Activated CD4-positive, CD25-positive, alpha-beta regulatory T cell (primary cell): ENCODE measurements at regions not wholly inside any gene's neighbourhood (a gene's known extent, or its start where the extent isn't known, plus 50 kb on each side); places are given as distances from the start of the nearest gene placed in this dataset.
"Not testable (repeated sequence)": the region's sequence is repeated elsewhere in the genome, so short reads cannot be mapped to it uniquely, and the experiment has no call there.

Source experiments
- DNase-seq, 4 experiments: peaks; one replicate each; lab custom pipeline; 2025; lab: John Stamatoyannopoulos, UW

DNA sequence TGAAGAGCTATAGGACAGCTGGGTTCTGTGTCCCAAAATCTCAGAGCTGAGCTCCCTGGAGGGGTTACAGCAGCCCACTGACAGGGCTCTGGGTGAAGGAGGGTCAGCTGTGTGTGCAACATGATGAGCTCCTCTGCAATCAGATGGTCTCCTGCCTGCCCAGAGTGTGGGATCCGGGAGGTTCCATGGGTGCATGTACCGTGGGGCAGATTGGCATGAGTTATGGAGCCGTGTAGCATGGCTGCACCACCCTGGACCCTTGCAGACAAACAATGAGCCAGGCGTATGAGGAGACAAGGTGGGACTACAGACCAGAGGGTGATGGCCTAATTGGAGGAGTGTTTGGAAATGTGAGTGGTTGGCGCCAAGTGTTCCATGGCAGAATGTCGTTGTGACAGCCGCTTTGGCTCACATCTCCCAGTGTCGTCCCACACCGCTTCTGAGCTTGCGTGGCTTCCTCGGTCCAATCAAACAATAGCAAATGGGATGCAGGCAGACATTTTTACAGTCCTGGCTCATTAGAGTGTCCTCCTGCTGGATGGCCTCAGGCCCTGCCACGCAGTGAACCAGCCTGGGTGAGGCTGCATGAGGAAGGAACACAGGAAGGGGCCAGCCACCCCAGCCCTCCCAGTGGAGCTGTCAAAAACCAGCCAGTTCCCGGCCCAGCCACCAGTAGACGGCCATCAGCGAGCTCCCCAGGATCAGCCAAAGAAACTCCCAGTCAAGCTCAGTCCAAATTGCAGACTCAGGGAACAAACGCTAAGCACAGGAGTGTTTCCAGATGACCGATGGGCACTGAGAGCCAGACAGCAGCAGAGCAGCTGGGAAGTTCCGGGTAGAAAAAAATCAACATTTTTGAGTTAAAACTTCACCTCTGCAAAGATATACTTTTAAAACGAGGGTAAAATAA lies 1066.9 kb downstream of the BRD1 start:
- no peak for DNase-seq

DNA sequence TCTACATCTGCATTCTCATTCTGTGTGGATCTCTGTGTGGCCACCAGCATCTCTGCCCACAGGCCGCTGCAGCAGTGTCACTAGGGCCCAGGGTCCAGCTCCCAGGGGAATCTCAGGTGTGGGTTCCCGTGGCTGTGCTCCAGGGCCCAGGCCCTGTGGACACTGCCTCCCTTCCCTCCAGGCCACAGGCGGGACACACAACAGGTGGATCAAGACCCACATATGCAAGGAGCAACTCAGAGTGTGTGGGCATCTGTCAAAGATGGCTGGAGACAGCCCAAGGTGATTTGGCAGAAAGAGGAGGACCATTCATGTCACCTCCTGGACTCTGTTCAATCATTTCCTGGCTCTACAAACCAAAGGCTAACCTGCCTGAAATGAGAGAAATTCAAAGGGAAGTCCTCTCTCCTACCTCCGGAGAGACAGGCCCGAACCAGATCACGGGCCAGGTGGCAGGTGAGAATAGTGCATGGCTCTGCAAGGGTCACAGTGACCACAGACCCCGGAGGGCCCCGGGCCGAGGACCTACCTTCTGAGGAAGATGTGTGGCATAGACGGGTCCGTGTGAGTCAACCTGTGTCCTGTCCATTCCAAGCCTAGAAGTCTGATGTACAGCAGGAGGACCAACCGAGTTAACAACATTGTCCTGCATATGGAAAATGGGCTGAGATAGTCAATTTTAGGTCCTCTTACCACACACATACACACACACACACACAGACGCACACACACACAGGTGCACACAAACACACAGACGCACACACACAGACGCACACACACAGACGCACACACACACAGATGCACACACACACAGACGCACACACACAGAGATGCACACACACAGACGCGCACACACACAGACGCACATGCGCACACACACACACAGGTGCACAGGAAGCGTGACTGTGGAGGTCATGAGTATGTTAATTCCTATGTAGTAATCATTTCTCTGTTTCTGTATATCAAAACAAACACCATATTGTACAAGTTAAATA lies 1068.5 kb downstream of the BRD1 start:
- DNase-seq, result no peak

DNA sequence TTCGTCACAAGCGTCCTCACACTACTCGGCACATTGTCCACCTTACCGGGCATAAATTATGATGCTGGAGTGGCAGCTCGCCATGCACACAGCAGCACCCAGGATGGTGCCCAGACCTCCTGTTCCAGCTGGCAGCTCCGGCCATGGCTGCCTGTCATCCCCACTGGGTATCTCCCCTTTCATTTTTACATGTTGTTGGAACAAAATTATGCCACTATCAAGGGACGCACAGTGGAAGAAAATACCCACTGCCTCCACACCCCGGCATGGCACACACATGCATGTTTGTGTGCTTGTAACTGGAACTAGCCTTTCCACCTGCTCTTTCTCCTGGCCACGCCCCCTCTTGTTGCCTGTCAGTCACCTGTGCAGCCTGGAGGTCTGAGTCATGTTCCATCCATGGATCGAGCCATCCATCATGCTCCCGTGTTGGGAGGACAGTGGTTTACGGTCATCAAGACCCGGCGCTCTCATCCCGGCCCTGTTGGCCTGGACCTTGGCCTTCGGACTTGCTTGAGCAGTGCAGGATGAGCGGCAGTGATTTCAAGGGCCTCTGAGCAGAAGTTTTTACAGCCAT lies 1069.6 kb downstream of the BRD1 start:
- no peak for DNase-seq

DNA sequence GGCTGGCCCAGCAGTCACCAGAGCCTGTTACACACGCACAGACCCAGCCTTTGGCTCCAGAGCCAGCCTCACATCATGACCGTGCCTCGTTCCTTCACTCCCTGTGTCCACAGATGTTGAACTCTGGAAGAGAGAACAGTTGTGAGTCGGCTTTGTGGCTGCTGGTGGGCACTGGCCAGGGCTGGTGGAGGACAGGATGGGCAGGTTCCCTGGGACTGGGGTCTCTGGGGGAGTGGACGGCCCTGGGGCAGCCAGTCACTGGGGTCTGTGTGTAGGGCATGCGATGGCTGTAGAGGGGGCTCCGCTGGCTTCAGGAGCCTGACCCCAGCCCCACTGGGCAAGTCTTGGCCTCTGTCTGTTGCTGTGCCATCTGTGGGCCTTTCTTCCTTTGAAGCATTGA lies 1070.1 kb downstream of the BRD1 start:
- DNase-seq, result no peak

DNA sequence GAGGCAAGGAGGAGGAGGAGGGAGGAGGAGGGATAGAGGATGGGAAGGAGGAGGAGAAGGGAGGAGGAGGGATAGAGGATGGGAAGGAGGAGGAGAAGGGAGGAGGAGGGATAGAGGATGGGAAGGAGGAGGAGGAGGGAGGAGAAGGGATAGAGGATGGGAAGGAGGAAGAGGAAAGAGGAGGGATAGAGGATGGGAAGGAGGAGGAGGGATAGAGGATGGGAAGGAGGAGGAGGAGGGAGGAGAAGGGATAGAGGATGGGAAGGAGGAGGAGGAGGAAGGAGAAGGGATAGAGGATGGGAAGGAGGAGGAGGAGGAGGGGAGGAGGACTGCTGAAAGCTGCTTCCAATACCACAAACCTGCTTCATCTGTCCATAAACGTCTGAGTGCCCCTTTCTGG lies 1070.5 kb downstream of the BRD1 start:
- DNase-seq, result not testable (repeated sequence)

DNA sequence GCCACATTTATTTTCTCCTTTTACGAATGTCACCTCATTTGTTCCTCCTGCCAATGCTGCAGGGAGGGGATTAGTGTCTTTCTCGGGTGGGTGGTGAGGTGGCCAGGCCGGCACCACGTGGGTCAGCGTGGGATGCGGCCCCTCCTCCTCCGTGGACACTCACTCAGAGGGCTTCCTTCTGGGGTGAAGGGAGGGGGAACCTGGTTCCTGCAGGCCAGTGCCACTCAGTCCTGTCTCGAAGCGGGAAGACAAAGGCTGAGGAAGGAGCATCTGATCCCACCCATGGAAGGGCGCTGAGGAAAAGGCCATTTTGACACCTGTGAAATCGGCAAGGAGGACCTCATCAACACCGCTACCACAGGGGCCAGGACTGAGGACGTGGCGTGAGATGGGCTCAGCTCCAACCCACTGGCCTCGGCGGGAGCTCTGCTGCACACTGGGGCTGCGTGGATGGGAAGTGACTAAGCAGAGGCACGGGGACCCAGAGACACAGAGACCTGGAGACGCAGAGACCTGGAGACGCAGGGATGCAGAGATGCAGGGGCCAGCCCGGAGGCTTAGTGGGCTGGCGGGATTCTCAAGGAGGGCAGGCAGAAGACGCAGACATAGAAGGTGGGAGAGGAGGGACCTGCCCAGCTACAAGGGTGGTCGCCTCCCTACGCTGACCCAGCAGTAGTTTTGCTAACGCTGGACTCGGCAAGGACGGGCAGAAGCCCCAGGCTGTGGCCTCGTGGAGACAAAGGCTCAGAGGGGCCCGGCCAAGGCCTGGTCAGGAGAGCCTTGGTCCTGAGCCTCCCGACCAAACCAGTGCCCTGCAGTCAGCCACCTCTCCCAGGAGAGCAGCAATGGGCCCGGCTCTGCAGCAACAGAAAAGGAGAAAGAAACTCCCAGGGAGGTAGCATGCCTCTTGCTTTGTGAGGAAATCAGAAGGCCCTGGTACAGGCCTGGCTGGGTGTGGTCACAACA lies 1071.2 kb downstream of the BRD1 start:
- no peak for DNase-seq

DNA sequence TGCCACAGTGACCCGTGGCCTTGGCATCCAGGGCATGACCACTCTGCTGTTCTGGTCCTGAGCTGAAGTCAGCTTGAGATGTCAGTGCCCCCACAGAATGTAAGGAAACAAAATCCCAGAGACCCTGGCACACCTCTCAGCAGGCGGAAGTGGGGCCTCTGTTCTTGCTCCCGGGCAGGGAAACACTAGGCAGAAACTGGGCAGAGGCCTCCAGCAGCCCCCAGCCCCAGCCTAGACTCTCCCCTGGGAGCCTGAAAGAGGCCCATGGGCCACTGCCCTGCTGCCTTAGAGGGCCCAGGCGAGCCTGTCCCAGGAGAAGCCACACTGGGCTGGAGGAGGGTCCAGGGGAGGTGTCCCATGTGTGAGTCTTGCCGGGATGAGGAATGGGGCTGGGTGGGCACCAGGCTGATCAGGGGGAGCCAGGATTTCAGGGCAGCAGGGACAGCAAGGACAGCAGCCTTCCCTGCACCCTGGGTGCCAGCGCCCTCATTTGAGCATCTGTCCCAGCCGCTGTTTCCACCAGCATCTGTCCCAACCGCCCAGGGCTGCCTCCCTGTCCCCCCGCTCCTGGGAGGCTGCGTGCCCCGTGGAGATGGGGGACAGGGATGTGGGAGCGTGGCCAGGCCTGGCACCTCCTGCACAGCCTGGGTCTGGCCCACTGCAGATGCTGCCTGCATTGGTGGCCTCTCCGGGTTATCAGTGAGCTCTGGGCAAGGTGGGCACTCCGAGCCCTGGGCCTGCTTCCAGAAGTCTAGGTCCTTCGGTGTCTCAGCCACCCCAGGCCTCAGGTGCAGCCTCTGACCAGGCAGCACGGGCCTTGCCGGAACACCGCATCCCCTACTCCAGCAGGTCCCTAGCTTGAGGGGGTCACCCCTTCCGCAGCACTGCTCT lies 1072.4 kb downstream of the BRD1 start:
- DNase-seq, result no peak

DNA sequence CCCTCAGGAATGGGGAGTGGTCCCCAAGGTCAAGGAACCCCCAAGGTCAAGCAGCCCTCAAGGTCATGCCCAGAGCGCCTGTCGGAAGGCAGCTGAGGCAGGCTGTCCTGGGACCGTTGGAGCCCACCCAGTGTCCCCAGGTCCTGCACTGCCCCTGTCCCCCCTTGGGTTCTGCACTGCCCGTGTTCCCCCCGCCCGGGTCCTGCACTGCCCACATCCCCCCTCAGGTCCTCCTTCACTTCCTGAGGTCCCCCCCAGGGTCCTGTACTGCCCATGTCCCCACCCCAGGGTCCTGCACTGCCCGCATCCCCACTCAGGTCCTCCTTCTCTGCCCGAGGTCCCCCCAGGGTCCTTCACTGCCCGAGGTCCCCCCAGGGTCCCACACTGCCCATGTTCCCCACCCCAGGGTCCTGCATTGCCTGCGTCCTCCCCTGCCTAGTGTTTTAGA lies 1073.0 kb downstream of the BRD1 start:
- DNase-seq, result no peak

DNA sequence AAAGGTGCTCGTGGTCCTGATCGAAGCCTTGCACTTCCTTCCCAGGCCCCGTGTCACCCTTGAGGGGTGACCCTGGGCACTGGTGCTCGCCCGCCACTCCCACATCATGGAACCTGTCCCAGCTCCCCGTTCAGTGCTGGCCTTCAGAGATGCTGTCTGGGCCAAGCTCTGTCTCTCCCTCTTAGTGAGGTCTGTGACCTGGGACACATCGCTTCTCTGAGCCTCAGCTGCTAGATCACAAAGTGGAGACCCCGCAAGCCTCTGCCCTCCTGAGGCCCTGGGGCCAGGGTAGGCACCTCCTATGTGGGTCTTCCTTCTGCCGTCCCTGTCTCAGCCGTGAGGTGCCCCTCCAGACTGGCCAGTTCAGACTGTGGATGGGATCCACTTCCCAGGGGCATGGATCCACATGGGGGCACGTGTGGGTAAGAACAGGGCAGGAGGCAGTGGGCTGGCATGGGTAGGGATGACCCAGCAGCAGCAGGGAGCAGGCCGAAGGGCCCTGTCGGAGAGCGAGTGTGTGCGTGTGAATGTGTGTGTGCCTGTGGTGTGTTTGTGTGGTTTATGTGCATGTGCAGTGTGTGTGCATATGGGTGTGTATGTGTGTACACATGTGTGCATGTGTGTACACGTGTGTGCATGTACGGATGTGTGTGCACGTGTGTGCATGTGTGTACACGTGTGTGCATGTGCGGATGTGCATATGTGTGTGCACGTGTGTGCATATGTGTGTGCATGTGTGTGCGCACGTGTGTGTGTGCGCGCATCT lies 1073.7 kb downstream of the BRD1 start:
- no peak for DNase-seq

DNA sequence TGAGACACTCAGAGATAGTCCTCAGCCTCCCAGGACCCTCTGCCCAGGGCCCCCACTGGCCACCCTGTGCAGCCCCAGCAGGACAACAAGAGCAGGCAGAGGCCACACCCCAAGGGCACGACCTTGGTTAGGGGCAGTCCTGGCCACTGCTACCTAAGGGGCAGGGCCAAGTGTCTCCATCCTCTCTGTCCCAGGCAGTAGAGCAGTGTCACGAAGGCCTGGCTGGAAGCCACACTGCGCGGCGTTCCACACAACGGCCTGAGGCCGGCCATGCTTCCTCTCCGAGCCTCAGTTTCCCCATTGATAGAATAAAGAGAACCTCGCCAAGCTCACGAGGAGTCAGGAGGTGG lies 1074.3 kb downstream of the BRD1 start:
- DNase-seq, result no peak

DNA sequence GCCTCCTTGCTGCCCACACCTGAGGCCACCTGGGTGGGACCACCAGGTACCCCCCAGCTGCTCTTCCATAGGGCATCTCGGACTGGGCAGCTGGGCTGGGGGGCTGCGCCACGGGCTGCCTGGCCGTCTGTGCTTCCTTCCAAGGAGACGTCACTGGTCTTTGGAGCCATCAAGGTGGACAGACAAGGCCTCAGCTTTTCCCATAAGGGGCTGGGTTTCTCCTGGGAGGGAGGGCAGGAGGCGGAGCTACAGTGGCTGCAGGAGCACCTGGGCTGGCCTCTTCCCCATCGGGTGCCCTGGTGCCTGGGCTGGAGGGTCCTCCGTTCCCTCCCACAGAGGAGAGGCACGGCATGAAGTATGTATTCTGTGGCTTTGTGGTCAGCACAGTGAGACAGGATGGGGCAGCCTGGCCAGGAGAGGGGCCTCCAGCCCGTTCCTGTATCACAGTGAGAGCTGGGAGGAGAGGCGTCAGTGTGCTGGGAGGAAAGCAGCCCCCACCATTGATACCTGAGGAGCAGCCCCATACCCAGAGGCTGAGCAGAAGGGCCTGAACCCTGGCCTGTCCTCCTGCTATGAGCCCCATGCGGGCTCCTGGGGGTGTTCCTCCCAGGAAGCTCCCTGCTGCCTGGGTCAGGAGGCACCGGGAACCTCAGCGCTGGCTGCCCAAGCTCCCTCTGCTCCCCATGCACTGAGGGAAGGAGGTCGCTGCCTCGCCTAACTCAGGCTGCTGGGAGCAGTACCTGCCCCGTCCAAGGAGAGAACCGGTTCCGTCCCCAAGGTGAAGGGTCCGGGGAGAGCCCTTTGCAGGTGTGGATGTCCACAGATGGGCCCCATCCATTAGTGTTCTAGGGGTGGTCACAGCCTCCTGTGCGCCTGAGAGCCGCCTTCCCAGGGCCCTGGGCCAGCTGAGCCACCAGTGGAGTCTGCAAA lies 1075.0 kb downstream of the BRD1 start:
- DNase-seq, result no peak

DNA sequence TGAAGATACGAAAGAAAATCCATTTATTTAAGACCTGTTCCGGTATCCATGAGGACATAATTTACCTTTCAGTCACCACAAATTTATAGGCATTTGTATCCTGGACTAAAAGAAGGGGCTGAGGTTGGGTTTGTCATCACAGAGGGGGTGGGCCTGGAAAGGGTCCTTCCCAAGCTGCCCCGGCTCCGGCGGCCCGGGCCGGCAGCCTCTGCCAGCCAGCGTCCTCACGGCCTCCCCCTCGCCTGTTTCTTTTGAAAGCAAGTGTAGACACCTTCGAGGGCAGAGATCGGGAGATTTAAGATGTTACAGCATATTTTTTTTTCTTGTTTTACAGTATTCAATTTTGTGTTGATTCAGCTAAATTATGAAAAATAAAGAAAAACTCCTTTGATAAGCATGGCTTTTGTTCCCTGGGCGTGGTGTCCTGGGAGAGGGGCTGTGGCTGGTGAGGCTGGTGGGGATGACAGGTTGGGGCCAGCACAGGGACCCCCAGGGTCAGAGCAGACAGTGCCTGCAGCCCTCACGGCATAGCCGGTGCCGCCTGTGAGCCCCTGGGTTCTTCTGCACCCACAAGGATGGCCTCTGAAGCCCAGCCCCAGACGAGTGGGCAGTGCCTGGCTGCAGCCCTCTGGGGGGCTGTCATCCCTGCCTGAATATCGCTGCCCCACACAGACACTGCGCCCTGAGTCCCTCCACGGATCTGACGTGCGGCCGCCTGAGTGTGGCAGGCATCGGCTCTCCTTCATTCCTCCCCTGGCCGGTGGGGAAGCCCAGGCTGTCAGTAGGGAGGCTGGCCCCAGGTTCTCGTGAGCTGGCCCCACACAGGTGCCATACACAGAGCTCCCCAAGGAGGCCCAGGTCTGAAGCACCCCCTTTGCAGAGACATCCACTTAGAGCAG lies 1075.9 kb downstream of the BRD1 start:
- no peak for DNase-seq

DNA sequence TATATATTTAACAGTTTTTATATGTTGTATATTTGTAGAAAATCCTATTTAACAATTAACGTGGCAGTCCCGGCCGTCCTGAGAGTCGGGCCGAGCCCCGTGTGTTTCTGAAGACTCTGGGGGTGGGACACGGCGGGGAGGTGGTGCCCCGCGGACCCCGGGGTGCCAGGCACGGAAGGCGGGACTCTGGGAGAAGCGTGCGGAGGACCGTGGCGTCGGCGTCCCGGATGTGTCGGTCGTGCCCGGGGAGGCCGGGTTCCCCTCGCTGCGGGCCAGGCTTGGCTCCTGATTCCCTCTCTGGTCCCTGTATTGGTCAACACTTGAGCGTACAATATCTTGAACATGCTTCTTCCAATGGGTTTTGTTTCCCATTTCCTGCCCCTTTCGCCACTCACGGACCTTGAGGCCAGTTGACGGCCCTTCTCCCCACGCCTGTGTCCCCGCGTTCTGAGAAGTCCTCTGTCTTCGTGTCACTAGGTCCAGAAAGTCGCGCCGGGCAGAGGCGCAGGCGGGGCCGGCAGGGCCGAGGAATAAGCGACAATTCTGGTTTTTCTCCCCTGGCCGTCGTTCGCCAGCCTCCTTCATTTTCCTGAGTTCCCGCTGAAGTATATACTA lies 1076.7 kb downstream of the BRD1 start:
- no peak for DNase-seq

DNA sequence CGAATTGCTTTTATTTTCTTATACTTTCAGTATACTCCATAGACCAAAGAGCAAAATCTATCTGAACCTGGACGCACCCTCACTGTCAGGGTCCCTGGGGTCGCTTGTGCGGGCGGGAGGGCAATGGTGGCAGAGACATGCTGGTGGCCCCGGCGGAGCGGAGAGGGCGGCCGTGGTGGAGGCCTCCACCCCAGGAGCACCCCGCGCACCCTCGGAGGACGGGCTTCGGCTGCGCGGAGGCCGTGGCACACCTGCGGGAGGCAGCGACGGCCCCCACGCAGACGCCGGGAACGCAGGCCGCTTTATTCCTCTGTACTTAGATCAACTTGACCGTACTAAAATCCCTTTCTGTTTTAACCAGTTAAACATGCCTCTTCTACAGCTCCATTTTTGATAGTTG lies 1077.4 kb downstream of the BRD1 start:
- DNase-seq, result no peak

DNA sequence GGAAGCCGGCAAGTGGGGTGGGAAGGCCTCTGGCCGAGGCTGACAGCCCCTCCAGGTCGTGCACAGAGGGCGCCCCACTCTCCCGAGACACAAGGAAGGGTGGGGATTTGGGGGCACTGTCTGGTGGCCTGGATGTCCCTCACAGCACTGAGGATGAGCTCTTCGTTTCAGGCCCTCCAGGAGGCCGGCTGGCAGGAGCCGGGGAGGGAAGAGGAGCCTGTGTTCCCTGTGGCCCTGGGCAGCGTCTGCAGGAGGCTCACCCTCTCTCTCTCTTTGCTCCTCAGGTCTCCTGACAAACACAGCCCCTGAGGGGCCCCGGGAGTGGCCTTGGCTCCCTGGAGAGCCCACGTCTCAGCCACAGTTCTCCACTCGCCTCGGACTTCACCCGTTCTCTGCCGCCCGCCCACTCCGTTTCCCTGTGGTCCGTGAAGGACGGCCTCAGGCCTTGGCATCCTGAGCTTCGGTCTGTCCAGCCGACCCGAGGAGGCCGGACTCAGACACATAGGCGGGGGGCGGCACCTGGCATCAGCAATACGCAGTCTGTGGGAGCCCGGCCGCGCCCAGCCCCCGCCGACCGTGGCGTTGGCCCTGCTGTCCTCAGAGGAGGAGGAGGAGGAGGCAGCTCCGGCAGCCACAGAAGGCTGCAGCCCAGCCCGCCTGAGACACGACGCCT lies 1078.0 kb downstream of the BRD1 start:
- DNase-seq, result no peak

DNA sequence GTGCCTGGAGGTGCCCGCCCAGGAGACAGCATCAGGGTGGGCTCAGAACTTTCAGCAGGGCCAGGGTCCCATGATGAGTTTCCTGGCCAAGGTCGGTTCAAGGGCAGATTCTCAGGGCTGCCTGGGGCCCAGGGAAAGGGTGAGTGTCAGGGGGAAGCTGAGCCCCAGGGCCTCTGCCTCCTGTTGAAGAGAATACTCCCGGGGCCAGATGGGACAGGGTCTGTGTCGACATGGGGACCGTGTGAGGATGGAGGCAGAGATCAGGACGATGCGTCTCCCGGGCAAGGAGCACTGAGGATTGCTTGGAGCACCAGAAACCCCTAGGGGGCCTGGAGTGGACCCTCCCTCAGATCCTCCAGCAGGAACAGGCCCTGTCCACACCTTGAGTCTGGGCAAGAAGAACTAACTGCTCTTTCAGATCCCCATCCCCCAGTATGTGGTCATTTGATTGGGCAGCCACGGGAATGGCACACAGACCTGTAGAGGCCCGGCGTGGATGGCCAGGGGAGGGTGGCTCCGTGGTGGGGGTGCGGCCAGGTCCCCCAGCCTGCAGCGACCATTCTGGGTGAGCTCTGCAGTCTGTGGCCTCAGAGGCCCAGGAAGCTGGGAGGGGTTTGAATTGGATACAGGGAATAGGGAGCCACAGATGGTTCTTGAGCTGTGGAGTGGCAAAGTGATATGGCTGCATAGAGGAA lies 1078.7 kb downstream of the BRD1 start:
- DNase-seq, result no peak
